ENCODE measurements at regions not wholly inside any gene's neighbourhood (a gene's known extent, or its start where the extent isn't known, plus 50 kb on each side); places are given as distances from the start of the nearest gene placed in this dataset.
A peak's percentile ranks its signal among the peaks of the same experiment; 100 is the strongest.

DNA sequence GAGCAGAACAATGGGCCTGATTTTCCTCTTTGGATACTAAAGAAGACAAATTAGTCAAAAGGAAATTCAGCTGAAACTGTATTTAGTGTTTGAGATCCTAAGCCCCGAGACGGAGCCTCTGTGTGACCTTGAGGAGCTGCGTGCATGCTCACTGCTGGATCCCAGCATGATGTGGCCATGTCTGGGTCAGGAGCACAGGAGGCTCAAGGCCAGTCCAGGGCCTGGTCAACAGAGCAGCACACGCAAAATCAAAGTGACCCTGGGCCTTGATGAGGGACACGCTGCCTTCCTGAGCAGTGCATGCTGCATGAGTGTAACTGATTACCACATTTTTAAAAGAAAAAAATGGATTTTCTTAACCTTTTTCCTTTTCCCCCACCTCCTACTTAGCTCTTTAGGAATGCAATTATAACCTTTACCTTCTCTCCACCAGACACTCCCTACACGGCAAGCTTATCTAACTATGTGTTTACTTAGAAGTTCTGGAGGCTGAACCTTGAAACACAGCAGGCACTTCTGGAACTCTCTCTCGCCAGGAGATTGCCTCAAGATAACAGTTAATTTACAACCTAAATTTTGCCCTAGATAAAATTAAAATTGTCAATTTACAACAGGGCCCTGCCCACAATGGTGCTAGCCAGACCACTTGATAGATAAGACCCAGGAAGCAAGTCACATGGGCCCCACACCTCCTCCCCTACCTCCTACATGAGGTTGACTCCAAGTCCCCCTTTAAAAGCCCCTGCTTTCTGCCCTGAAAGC, 144.6 kb downstream of the LRIG2 start (continued):
- TF ChIP-seq ZNF263 (CRISPR knock-in tag; IDR thresholded peaks at IDR 0.05): 0 out of 2 replicates have a peak, but pooled peaks have one; percentile 11
- TF ChIP-seq NR2F2 (IDR thresholded peaks at IDR 0.05; ENCODE audit: borderline replicate concordance, low read depth): no peak
- TF ChIP-seq ZNF768 (CRISPR knock-in tag; IDR thresholded peaks at IDR 0.05): 0 out of 2 replicates have a peak, but pooled peaks have one; percentile 35
- TF ChIP-seq NFE2L1 (CRISPR knock-in tag; IDR thresholded peaks at IDR 0.05; ENCODE audit: borderline replicate concordance): no peak
- TF ChIP-seq ZNF674 (CRISPR knock-in tag; IDR thresholded peaks at IDR 0.05; ENCODE audit: low read depth): no peak
- TF ChIP-seq ELF3 (CRISPR knock-in tag; IDR thresholded peaks at IDR 0.05): no peak; the same call in 1 of the 2 replicates
- TF ChIP-seq, protein P1, sequence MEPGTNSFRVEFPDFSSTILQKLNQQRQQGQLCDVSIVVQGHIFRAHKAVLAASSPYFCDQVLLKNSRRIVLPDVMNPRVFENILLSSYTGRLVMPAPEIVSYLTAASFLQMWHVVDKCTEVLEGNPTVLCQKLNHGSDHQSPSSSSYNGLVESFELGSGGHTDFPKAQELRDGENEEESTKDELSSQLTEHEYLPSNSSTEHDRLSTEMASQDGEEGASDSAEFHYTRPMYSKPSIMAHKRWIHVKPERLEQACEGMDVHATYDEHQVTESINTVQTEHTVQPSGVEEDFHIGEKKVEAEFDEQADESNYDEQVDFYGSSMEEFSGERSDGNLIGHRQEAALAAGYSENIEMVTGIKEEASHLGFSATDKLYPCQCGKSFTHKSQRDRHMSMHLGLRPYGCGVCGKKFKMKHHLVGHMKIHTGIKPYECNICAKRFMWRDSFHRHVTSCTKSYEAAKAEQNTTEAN (CRISPR knock-in tag; conservative IDR thresholded peaks at IDR 0.05): peak; percentile 30; the same call in 1 of the 2 replicates
- no peak for TF ChIP-seq ZNF350 (CRISPR knock-in tag; IDR thresholded peaks at IDR 0.05; ENCODE audit: borderline replicate concordance, low read depth)
- TF ChIP-seq, protein P2, sequence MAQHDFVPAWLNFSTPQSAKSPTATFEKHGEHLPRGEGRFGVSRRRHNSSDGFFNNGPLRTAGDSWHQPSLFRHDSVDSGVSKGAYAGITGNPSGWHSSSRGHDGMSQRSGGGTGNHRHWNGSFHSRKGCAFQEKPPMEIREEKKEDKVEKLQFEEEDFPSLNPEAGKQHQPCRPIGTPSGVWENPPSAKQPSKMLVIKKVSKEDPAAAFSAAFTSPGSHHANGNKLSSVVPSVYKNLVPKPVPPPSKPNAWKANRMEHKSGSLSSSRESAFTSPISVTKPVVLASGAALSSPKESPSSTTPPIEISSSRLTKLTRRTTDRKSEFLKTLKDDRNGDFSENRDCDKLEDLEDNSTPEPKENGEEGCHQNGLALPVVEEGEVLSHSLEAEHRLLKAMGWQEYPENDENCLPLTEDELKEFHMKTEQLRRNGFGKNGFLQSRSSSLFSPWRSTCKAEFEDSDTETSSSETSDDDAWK (CRISPR knock-in tag; IDR thresholded peaks at IDR 0.05): no peak
- no peak for TF ChIP-seq NAIF1 (CRISPR knock-in tag; IDR thresholded peaks at IDR 0.05; ENCODE audit: borderline replicate concordance)
- TF ChIP-seq ZNF652 (CRISPR knock-in tag; IDR thresholded peaks at IDR 0.05; ENCODE audit: borderline replicate concordance, low read depth): no peak
- TF ChIP-seq ZNF7 (CRISPR knock-in tag; IDR thresholded peaks at IDR 0.05): no peak
- TF ChIP-seq, protein P3, sequence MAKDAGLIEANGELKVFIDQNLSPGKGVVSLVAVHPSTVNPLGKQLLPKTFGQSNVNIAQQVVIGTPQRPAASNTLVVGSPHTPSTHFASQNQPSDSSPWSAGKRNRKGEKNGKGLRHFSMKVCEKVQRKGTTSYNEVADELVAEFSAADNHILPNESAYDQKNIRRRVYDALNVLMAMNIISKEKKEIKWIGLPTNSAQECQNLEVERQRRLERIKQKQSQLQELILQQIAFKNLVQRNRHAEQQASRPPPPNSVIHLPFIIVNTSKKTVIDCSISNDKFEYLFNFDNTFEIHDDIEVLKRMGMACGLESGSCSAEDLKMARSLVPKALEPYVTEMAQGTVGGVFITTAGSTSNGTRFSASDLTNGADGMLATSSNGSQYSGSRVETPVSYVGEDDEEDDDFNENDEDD (CRISPR knock-in tag; IDR thresholded peaks at IDR 0.05; ENCODE audit: borderline replicate concordance): peak; percentile 14; the same call in 1 of the 2 replicates
- no peak for TF ChIP-seq TOE1 (CRISPR knock-in tag; IDR thresholded peaks at IDR 0.05)
- TF ChIP-seq, protein P4, sequence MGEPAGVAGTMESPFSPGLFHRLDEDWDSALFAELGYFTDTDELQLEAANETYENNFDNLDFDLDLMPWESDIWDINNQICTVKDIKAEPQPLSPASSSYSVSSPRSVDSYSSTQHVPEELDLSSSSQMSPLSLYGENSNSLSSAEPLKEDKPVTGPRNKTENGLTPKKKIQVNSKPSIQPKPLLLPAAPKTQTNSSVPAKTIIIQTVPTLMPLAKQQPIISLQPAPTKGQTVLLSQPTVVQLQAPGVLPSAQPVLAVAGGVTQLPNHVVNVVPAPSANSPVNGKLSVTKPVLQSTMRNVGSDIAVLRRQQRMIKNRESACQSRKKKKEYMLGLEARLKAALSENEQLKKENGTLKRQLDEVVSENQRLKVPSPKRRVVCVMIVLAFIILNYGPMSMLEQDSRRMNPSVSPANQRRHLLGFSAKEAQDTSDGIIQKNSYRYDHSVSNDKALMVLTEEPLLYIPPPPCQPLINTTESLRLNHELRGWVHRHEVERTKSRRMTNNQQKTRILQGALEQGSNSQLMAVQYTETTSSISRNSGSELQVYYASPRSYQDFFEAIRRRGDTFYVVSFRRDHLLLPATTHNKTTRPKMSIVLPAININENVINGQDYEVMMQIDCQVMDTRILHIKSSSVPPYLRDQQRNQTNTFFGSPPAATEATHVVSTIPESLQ (CRISPR knock-in tag; conservative IDR thresholded peaks at IDR 0.05): no peak
- TF ChIP-seq HDAC2 (CRISPR knock-in tag; IDR thresholded peaks at IDR 0.05): peak; percentile 60; the same call in 1 of the 2 replicates
- TF ChIP-seq DR1 (CRISPR knock-in tag; IDR thresholded peaks at IDR 0.05): no peak
- no peak for TF ChIP-seq ZNF225 (CRISPR knock-in tag; IDR thresholded peaks at IDR 0.05)
- no peak for TF ChIP-seq SSRP1 (CRISPR knock-in tag; IDR thresholded peaks at IDR 0.05)
- TF ChIP-seq KLF12 (CRISPR knock-in tag; IDR thresholded peaks at IDR 0.05; ENCODE audit: borderline replicate concordance): no peak
- TF ChIP-seq, protein P5, sequence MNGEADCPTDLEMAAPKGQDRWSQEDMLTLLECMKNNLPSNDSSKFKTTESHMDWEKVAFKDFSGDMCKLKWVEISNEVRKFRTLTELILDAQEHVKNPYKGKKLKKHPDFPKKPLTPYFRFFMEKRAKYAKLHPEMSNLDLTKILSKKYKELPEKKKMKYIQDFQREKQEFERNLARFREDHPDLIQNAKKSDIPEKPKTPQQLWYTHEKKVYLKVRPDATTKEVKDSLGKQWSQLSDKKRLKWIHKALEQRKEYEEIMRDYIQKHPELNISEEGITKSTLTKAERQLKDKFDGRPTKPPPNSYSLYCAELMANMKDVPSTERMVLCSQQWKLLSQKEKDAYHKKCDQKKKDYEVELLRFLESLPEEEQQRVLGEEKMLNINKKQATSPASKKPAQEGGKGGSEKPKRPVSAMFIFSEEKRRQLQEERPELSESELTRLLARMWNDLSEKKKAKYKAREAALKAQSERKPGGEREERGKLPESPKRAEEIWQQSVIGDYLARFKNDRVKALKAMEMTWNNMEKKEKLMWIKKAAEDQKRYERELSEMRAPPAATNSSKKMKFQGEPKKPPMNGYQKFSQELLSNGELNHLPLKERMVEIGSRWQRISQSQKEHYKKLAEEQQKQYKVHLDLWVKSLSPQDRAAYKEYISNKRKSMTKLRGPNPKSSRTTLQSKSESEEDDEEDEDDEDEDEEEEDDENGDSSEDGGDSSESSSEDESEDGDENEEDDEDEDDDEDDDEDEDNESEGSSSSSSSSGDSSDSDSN (CRISPR knock-in tag; IDR thresholded peaks at IDR 0.05): no peak
- 0 out of 2 replicates have a peak, but pooled peaks have one; percentile 27 for TF ChIP-seq RNF2 (conservative IDR thresholded peaks at IDR 0.05; ENCODE audit: low read depth)
